Neural progenitor cell (in vitro differentiated cells): ENCODE measurements at regions not wholly inside any gene's neighbourhood (a gene's known extent, or its start where the extent isn't known, plus 50 kb on each side); places are given as distances from the start of the nearest gene placed in this dataset.

Source experiments
- CTCF ChIP-seq: fragments of 200-600 bp; sonication (generic); IDR thresholded peaks from 2 replicates; pipeline ENCODE4 v1.5.1; 2017; ENCODE audit warnings: antibody characterized with exemption, mild to moderate bottlenecking
- EZH2phosphoT487 ChIP-seq: fragments of 200-600 bp; sonication (generic); IDR thresholded peaks from 2 replicates; pipeline ENCODE4 v1.6.1; 2017; ENCODE audit warnings: antibody characterized with exemption

GRCh38 chr6:128784266-128784665, 98.7 kb upstream of the LAMA2 start:
- no peak for TF ChIP-seq CTCF
- no peak for TF ChIP-seq EZH2phosphoT487
